DMS114 treated with DMSO at 0.1 percent for 48 hours (cell line): ENCODE measurements at regions not wholly inside any gene's neighbourhood (a gene's known extent, or its start where the extent isn't known, plus 50 kb on each side); places are given as distances from the start of the nearest gene placed in this dataset.

Source experiments
- DNase-seq: peaks from one replicate; lab custom pipeline; 2025; ENCODE audit not compliant: unreplicated experiment; lab: John Stamatoyannopoulos, UW

DNA sequence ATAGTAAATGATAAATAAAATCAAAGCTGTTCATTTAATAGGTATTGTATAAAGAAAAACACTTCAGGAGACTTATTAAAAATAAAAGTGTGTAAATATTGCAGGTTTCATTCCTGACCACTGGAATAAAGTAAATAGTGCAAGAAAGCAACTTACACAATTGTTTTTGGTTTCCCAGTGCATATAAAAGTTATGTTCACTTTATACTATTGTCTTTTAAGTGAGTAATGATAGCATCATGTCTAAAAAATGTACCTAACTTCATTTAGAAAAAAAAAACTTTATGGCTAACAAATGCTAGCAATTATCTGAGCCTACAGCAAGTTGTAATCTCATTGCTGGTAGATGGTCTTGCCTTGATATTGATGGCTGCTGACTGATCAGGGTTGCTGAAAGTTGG lies 726.6 kb upstream of the POU3F2 start:
- DNase-seq, result no peak

DNA sequence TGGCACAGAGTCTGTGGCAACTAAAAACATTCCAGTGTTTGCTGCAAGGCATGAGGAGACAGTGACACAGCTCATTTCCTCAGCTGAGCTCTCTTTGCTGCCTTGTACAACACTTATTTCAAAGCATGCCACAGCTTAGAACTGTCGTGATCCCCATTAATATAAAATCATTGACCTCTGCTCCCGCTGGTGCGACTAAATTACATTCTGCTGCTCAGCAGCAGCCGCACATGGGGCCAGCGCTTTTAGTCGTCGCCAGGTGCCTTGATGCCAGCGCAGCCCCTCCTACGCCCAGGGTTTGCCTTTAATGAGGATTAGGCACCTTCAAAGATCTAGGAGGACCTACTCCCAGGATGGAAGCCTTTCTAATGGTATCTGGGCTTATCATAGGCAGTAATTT lies 717.9 kb upstream of the POU3F2 start:
- DNase-seq, result no peak

DNA sequence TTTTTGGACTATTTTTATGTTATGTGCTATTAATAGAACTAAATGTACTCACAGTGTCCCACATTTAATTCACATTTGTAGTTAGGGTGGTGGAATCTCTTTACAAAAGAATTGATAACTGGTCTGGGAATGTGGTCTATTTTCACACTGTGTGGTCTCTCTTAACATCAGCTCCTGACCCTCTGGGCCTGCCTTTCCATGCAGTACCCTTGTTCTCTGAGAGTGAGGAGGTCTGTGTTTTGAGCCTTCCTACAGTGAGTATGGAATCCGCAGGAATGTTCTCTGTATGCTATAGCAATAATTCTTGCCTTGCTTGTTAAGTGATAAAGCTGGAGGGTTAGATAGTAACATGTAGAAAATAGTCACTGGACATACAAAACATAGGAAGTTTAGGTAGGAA lies 717.3 kb upstream of the POU3F2 start:
- DNase-seq, result no peak

DNA sequence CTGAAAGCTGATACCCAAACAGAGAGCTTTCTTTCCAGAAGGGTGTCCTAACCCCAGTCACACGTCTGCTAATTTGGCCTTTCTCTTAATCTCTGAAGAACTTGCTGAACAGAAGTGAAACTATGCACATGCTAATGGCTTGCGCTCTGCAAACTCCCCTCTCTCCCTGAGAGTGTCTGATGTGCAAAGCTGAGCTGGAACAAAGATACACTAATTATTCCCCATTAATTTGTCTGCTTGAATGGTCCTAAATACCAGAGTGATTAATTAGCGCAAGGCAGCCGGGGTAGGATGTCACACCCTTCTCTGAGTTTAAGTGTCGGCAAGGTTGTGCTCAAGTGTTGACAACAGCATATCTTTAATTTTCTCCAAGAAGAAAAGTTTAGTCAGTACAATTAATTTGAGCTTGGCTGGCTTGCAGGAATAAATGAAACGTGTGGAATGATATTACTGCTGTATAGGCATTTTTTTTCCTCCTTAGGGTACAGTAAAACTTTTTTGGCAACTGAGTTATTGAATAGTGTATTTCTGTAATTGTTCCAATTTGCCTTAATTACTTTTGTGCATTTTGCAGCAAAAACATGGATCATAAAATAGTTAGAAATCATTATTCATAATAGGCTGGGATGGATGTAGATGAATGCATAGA lies 715.9 kb upstream of the POU3F2 start:
- no peak for DNase-seq

DNA sequence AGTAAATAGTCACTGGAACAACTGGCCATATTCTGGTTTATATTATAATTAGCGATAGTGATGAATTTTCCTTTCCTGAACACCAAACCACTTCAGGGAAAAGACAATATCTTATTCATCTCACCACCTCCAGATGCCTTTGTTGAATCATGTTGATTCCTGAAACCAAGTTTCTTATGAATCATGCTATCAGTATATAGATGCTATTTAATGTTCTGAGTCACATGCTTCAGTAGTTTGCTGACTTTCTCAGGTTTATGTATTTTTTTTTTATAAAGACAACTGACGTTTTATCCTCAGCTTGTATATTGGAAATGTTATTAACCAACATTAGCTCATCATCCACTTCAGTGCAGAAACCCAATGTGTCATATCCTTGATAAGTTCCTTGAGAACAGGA lies 710.2 kb upstream of the POU3F2 start:
- no peak for DNase-seq

DNA sequence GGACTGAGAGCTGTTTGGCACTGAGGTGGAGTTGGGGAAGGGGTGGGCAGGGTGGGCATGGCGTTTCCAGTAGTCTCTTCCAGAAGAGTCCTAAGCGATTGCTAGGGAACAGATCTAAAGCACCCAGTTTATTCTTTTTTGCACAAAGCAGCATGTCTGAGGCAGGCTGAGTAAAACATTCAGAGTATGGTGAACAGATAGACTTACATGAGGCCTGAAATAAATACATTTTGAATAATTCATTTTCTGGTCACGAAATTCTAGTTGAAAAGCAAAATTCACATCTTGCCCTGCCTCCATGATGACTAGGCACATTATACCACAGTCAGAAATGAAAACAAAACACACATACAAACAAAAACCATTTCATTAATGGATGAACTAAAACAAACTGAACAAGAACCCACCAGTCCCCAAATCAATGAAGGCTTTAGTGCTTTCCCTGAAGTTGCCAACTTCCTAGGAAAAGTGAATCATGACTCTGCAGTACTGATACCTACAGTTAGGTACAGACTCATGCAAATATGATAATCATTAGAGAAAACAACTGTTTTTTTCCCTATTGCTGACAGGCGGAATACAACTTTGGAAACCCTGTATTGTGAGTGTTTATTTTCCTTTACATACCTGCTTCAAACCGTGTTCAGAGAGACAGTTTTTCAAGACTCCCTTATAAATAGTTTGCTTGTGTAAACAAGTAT lies 702.9 kb upstream of the POU3F2 start:
- DNase-seq, result no peak

DNA sequence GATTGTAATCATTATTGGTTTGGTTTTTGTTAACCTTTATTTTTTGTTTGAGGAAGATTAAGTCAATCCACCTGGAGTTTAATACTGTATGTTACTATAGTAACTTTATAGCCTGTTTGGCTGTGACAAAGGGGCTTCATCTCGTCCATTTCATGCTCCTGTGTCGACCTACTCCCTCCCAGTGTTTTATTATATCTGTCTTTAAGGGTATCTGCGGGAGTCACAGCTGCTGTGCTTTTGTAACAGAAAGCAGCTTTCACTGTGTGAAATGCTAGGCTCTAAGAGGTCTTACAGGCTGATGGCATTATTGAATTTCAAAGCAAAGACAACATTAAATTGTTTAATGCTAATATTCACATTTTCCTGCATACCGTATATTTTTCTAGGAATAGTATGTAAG lies 698.0 kb upstream of the POU3F2 start:
- DNase-seq, result no peak

DNA sequence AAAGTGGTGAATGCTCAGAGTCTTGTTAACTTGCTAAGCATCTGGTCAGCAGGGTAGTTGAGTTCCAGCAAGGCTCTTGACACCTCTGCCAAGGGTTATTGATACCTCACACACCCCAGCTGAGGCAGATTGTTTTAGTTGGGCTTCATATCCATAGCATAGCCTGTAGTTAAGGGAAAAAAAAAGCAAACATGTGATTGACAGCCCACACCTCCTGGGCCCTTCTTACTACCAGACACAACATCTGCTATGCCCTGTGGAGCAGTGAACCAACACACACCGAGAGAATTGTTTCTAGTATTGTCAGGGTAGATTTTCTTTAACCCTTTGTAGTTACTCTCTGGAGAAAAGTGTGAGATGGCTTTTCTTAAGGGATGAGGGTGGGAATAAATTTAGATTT lies 697.0 kb upstream of the POU3F2 start:
- no peak for DNase-seq

DNA sequence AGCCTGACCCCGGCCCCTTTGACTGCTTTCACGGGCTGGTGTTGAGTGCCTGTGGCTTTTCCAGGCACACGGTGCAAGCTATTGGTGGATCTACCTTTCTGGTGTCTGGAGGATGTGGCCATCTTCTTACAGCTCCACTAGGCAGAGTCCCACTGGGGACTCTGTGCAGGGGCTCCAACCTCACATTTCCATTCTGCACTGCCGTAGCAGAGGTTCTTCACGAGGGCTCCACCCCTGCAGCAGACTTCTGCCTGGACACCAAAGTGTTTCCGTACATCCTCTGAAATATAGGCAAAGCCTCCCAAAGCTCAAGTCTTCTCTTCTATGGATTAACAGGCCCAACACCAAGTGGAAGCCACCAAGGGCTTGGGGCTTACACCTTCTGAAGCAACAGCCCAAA lies 691.5 kb upstream of the POU3F2 start:
- DNase-seq, result no peak

DNA sequence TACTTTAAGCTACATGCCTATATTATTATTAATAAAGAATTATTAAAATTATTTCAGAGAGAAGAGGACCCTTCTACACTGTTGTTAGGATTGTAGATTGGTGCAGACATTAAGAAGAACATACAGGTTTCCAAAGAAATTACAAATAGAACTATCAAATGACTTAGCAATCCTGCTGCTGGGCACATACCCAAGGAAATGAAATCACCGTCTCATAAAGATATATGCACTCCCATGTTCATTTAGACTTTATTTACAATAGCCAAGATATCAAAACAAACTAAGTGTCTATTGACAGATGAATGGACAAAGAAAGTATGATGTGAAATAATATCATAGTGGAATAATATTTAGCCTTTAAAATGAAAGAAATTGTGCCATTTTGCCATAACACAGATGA lies 687.7 kb upstream of the POU3F2 start:
- DNase-seq, result no peak

DNA sequence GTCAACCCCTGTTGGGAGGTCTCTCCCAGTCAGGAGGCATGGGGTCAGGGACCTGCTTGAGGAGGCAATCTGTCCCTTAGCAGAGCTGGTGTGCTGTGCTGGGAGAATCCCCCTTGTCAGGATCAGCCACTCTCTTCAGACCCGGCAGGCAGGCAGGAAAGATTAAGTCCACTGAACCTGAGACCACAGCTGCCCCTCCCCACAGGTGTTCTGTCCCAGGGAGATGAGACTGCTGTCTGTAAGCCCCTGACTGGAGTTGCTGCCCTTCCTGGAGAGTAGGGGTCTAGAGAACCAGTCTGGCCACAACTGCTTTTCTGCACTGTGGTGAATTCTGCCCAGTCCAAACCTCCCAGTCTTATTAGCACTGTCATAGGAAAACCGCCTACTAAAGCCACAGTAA lies 677.8 kb upstream of the POU3F2 start:
- no peak for DNase-seq

DNA sequence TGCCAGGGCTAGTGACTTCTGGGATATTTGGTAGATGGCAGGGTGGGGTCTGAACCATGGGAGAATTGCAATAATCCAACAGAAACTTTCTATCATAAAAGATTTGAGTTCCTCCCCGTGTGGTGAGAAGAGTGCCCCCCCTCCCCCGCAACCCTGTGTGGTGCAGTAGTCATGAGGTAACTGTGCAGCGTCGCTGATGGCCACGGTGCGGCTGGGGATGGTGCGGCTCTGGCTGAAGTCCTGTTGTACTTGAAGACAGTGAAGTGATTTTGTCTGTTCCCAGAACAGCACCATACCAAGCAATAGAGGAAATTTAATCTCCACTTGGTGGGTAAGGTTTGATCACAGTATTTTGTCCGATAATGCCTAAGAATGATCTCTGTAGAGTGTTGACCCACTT lies 654.8 kb upstream of the POU3F2 start:
- no peak for DNase-seq

DNA sequence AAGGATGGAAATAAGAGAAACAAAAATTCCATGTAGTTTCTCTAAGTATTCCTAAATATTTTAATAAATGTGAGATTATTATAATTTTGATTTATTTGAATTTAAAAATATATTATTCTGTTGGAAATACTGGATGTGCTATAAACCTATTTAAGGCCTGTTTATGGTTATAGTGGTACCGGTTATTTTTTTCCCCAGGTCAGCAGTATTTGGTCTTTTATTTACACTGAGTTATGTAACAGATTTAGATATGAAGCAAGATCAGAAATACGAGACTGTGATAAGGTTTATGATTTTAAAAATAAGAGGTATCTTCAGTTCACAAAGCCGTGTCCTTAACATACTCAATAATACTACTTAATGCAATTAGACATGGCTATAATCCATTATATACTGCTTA lies 634.3 kb upstream of the POU3F2 start:
- DNase-seq, result no peak

DNA sequence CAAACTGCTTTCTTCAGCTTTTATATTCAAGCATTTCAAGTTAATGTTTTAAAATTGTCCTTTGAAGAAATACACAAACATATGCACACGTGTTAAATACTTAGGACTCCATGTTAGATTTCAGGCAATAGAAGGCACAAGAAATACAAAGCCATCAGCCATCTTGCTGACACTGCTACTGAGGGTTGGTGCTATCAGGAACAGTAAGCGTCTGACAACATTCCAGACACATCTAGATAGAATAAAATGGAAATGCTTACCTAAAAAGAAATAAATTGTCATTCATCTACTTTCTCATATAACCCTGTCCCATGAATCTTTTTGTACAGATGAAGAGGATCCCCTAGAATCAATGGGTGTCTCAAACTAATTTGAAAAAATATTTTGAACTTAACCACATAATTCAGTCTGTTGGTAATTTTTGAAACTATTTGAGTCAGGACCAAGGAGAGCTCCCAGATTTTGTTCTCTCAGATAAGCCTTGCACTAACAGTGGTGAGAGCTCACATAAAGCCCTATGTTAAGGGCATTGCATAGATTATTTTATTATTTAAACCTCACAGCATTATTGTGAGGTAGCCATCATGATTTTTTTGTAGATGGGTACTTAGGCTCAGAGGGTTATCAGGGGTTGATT lies 631.1 kb upstream of the POU3F2 start:
- DNase-seq, result no peak

DNA sequence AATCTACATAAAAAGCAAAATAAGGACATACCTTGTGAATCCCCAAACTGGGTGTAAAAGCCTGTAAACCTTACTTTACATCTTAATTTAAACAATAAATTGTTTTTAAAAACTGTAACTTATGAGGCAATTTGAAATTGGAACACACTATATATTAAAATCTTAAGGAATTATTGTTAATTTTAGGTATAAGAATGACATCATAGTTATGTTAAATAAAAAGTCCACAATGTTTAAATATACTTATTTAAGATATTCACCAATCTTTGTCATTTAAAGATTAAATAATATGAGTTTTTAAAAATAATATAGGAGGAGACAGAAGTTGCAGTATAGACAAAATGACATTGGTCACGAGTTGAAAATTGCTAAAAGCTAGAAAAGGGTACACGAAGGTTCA lies 621.9 kb upstream of the POU3F2 start:
- DNase-seq, result no peak

DNA sequence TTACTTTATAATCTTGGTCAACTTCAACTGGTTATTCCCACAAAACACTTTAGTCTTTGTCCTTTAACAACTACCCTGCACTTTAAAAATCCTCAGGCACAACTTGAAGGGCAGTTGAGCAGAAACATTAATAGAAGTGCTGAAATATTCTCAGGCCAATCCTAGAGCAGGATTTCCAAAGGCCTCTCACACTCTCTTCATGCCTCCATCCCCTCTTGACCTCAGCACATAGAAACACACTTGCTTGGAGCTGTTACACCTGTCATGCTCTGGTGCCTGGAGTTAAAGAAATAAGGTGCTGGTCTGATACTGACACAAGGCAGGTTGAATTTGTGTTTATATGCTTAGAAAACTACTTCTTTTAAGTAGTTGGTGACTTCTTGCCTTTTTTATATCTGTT lies 618.8 kb upstream of the POU3F2 start:
- DNase-seq, result no peak

DNA sequence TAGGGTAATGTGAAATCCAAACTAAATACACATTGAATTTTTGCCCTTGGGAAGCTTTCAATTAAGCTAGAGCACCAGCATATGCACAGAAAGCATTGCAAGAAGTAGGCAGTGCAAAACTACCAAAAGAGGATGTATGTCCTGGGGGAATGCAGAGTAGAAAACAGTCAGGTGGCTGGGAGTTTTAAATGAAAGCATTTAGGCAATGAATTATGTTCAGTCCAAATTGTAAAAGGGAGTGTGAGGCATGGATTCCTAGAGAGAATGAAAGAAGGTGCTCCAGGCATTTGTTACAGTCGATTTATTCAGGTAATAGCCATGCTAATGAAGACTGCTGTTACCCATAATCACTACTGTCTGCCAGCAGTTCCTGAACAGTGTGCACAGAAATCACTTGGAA lies 604.1 kb upstream of the POU3F2 start:
- DNase-seq, result no peak

DNA sequence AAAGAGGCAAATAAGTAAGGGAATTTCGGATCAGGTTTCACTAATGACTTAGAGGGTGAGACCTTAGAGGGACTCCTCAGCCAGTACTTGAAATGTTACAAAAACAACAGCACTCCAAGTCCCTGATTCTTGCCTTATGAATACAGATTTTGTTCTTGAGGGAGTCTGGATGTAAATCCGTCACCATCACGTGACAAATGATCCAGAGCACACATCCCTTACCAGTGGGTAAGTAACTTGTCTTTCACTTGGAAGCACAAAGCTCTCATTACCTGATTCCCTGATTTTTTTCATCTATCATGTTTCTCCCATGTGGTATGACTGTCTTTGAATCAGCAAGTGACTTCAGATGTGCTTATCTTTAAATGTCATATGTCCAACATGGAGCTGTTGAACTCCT lies 595.3 kb upstream of the POU3F2 start:
- no peak for DNase-seq

DNA sequence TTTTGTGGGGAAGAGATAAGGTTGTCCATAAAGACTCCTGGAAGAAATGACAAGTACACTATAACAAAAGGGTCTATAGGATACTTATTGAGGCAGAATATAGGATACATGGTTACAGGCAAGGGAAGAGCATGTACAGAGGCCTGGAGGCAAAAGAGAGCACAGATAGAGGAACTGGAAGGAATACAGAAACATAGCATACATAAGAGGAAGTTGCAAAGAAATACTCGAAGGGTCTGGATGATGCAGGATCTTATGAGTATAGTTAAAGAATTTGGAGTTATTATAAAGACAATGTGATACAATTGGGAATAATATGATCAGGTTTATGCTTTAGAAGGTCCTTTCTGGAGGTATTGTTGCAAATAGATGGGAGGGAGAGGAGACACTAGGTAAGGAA lies 592.7 kb upstream of the POU3F2 start:
- no peak for DNase-seq

DNA sequence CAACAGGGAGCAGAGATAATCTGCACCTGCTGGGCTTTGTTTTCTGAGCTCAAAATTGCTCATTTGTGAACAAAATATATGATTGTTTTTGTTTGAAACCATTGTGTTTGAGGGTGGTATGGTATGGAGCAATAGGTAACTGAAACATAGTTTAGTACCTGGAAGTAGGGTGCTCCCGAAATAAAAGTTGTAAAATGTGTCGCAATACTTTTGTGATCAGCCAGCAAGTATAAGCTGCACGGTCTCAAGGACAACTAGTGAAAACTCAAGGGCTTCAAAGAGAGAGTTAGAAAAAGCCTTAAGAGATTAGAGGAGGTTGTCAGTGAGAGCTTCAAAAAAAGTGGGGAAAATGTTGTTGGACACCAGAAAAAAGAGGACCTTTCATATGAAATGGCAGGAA lies 579.8 kb upstream of the POU3F2 start:
- DNase-seq, result no peak

DNA sequence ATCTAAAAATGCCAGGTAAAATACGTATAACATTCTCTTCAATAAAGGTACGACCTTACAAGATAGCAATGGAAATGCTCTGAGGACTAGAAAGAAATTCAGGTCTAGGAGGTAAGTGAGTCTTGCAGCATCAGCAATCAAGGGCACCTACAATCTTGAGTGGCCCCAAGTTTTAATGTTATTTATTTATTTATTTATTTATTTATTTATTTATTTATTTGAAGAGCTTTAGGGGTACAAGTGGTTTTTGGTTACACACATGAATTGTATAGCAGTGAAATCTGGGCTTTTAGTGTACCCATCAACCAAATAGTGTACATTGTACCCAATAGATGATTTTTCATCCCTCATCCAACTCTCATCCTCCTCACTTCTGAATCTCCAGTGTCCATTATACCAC lies 574.0 kb upstream of the POU3F2 start:
- no peak for DNase-seq

DNA sequence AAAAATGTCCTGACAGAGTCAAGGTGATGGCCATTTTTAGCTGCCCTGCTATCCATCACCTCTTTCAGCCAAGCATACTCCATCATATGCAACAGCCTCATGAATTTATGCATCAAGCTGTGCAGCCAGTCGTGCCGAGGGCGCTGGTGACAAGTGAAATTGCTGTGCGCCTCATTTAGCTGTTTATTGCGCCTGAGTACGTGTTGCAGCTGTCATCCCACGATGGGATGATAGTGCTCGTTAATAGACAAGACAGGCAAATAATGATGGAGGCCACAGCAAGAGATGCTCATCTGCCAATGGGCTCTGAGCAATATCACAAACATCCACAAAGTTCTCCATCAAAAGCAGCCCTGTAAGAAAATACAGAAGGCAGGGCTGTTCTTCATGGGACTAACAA lies 562.3 kb upstream of the POU3F2 start:
- DNase-seq, result no peak

DNA sequence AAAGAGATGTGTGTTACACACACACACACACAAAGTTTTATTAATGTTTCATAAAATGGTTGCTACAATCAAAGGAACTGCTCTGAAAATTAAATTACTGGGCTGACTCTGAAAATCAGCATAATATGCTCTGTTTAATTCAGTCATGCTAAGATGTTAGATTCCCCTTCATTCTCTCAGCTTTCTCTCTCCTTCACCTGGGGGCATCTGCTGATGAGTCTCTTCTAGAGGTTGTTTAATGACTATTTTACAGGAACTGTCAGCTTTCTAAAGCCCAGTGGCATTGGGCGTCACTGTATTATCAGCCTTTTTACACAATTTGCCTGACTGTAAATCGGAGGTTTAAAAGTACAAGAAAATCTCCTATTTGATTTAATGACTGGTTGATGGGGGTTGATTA lies 559.7 kb upstream of the POU3F2 start:
- DNase-seq, result no peak
